GM06990 (cell line): ENCODE measurements at regions not wholly inside any gene's neighbourhood (a gene's known extent, or its start where the extent isn't known, plus 50 kb on each side); places are given as distances from the start of the nearest gene placed in this dataset.

ENCODE experiments used
- DNase-seq: peaks from one replicate; pipeline ENCODE4 v3.0.0-alpha.2; 2011; ENCODE audit not compliant: insufficient read length; ENCODE audit errors: extremely low read depth
- H3K27me3 ChIP-seq: replicated peaks from 2 replicates; pipeline ENCODE4 v1.6.0; 2011; ENCODE audit warnings: low read length; ENCODE audit not compliant: control insufficient read depth, insufficient read depth
- H3K36me3 ChIP-seq: 2 replicates; pipeline ENCODE4 v1.5.1; 2011; ENCODE audit warnings: low read length; ENCODE audit not compliant: control insufficient read depth, insufficient read depth
- H3K4me3 ChIP-seq: replicated peaks from 2 replicates; pipeline ENCODE4 v1.5.1; 2011; ENCODE audit warnings: low read depth, mild to moderate bottlenecking, control low read depth, low read length
- CTCF ChIP-seq: IDR thresholded peaks from 2 replicates; pipeline ENCODE4 v1.5.1; 2011; ENCODE audit warnings: low read length, control low read depth, mild to moderate bottlenecking, inconsistent platforms; ENCODE audit not compliant: insufficient read depth, poor library complexity, severe bottlenecking

- H3K36me3 ChIP-seq: no peaks in the 10 kb centered on the region
- no peak overlapping the region for H3K4me3 ChIP-seq
- DNase-seq: no peak
- TF ChIP-seq CTCF: no peak
- no peaks in the 10 kb centered on the region for H3K27me3 ChIP-seq
These were observed 564.6 kb upstream of the FAT3 start for GRCh38 chr11:91660036-91660435.

GRCh38 chr11:91654686-91655085, 569.9 kb upstream of the FAT3 start:
- no peaks in the 10 kb centered on the region for H3K27me3 ChIP-seq
- TF ChIP-seq CTCF: no peak
- no peak overlapping the region for H3K4me3 ChIP-seq
- H3K36me3 ChIP-seq: no peaks in the 10 kb centered on the region
- no peak for DNase-seq

- H3K36me3 ChIP-seq: no peaks in the 10 kb centered on the region
- no peaks in the 10 kb centered on the region for H3K27me3 ChIP-seq
- no peak for DNase-seq
- H3K4me3 ChIP-seq: no peak overlapping the region
- TF ChIP-seq CTCF: no peak
These were observed 571.4 kb upstream of the FAT3 start for GRCh38 chr11:91653079-91653754.

DNA sequence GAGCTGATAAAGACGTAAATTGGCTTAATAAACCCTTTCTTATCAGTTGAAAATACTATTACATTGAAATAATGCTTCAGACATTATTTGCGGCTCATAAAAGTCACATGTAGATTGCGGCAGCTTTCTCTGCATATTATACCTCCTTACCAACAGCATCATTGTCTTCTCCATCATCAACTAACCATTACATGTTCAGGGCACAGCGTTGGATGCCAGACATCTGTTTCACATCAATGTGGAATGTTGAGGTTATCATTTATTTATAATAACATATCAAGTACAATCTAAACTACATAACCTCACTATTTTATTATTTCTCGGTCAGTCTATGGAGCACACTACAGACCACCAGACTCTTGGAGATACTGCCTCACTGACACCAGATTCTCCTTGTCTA, 573.8 kb upstream of the FAT3 start:
- no peak overlapping the region for H3K4me3 ChIP-seq
- no peak for TF ChIP-seq CTCF
- no peak for DNase-seq
- H3K27me3 ChIP-seq: no peaks in the 10 kb centered on the region
- no peaks in the 10 kb centered on the region for H3K36me3 ChIP-seq

DNA sequence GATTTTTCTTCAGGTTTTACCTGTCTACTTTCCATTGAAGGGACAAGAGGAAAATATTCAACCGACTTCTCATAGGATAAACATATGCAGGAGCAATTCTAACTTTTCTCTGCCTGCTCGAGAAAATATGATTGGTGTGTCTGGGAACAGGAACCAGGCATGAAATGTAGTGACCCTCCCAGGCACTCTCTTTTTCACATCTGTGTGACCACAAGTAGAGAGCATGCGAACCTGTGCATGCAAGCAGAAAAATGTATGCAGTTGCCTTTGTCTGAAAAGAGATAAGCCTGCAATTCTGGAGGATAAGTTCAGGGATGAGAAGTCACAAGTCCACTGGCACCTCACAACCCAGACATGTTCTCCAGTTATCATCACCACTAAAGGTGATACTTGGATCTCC, 583.5 kb upstream of the FAT3 start:
- DNase-seq: no peak
- H3K36me3 ChIP-seq: no peaks in the 10 kb centered on the region
- no peak overlapping the region for H3K4me3 ChIP-seq
- no peak for TF ChIP-seq CTCF
- no peaks in the 10 kb centered on the region for H3K27me3 ChIP-seq

GRCh38 chr11:91639359-91639758, 585.3 kb upstream of the FAT3 start:
- no peak for DNase-seq
- Histone ChIP-seq H3K36me3 (no peaks in the 10 kb centered on the region), H3K4me3 (no peak overlapping the region), H3K27me3 (no peaks in the 10 kb centered on the region)
- no peak for TF ChIP-seq CTCF
